Caco-2 (cell line): ENCODE measurements at regions not wholly inside any gene's neighbourhood (a gene's known extent, or its start where the extent isn't known, plus 50 kb on each side); places are given as distances from the start of the nearest gene placed in this dataset.
A peak's percentile ranks its signal among the peaks of the same experiment; 100 is the strongest.

Experiments used
- BruUV-seq: library from RNA; stranded (reverse); fragments of 400-500 nt; replicated peaks from 2 replicates; lab custom pipeline; 2021; lab: Mats Ljungman, UMichigan
- CTCF ChIA-PET: fragments of 300-600 bp; sonication (Branson Sonifier 250); formaldehyde crosslinking; loops from one replicate; lab custom pipeline; 2022; ENCODE audit warnings: antibody characterized with exemption; lab: Charles Lee
- POLR2A ChIA-PET: fragments of 300-600 bp; sonication (Branson Sonifier 250); formaldehyde crosslinking; loops from one replicate; lab custom pipeline; 2022; ENCODE audit warnings: antibody characterized with exemption; lab: Charles Lee
- DNase-seq, 2 experiments: peaks; one replicate each; pipeline versions ENCODE4 v3.0.0 to v3.0.0-alpha.2; 2020 to 2022
- H3K27me3 ChIP-seq: replicated peaks from 2 replicates; pipeline ENCODE4 v1.6.0; 2011; ENCODE audit warnings: low read length; ENCODE audit not compliant: control insufficient read depth, insufficient read depth
- H3K36me3 ChIP-seq: 2 replicates; pipeline ENCODE4 v1.5.1; 2011; ENCODE audit warnings: low read length; ENCODE audit not compliant: control insufficient read depth, insufficient read depth
- H3K4me1 ChIP-seq: fragments of 250-450 bp; sonication (Bioruptor Pico); 2 replicates; pipeline ENCODE4 v1.5.1; 2020; ENCODE audit warnings: mild to moderate bottlenecking
- H3K4me3 ChIP-seq: 2 replicates; pipeline ENCODE4 v1.5.1; 2011; ENCODE audit warnings: low read depth, mild to moderate bottlenecking, control low read depth, low read length
- H3K9me3 ChIP-seq: fragments of 250-450 bp; sonication (Bioruptor Pico); 2 replicates; pipeline ENCODE4 v1.5.1; 2020; ENCODE audit warnings: mild to moderate bottlenecking, moderate library complexity
- H3K27ac Mint-ChIP-seq: one replicate; pipeline ENCODE4 v1.8.0; 2022; ENCODE audit warnings: mixed read lengths; ENCODE audit not compliant: unreplicated experiment
- H3K27me3 Mint-ChIP-seq: one replicate; pipeline ENCODE4 v1.8.0; 2022; ENCODE audit warnings: mixed read lengths; ENCODE audit not compliant: insufficient read depth, unreplicated experiment
- H3K36me3 Mint-ChIP-seq: one replicate; pipeline ENCODE4 v1.8.0; 2022; ENCODE audit warnings: mild to moderate bottlenecking, mixed read lengths; ENCODE audit not compliant: insufficient read depth, unreplicated experiment
- H3K4me1 Mint-ChIP-seq: one replicate; pipeline ENCODE4 v1.8.0; 2022; ENCODE audit warnings: low read depth, mixed read lengths; ENCODE audit not compliant: unreplicated experiment
- H3K4me3 Mint-ChIP-seq: one replicate; pipeline ENCODE4 v1.8.0; 2022; ENCODE audit warnings: mild to moderate bottlenecking, moderate library complexity, mixed read lengths; ENCODE audit not compliant: unreplicated experiment
- H3K9me3 Mint-ChIP-seq: one replicate; pipeline ENCODE4 v1.8.0; 2022; ENCODE audit warnings: mixed read lengths; ENCODE audit not compliant: unreplicated experiment
- CTCF ChIP-seq, 2 experiments: fragments of 200-600 bp in 1 of 2; IDR thresholded peaks; 1 replicate in 1 of 2; 2 replicates in 1 of 2; pipeline versions ENCODE4 v1.5.1 to v1.8.0; 2011 to 2022; ENCODE audit warnings: antibody characterized with exemption in 1 of 2, control low read depth in 1 of 2, inconsistent platforms in 1 of 2, low read depth in 1 of 2, low read length in 1 of 2, mild to moderate bottlenecking in 1 of 2, moderate library complexity in 1 of 2; ENCODE audit not compliant: insufficient read depth in 1 of 2, severe bottlenecking in 1 of 2, unreplicated experiment in 1 of 2
- intact Hi-C: fragments of 100-400 bp; cut with micrococcal nuclease; formaldehyde crosslinking; loops from one replicate; pipeline ENCODE4 v1.10.0; 2022; ENCODE audit not compliant: unreplicated experiment

- H3K36me3 ChIP-seq = no peaks in the 10 kb centered on the region
- Mint-ChIP-seq H3K9me3 (no peaks in the 10 kb centered on the region), H3K27ac (no peak overlapping the region), H3K4me1 (peaks cover 24% of the 10 kb centered on the region), H3K4me3 (no peak overlapping the region), H3K36me3 (no peaks in the 10 kb centered on the region), H3K27me3 (no peaks in the 10 kb centered on the region)
- no peak for DNase-seq
- TF ChIP-seq CTCF (IDR thresholded peaks at IDR 0.05; ENCODE audit: insufficient read depth in 1 of 2, low read depth in 1 of 2, low read length in 1 of 2, severe bottlenecking in 1 of 2, unreplicated experiment in 1 of 2) = no peak
- CTCF ChIA-PET = no interaction called here
- no peak overlapping the region for H3K4me3 ChIP-seq
- no peaks in the 10 kb centered on the region for H3K27me3 ChIP-seq
- H3K4me1 ChIP-seq = peaks cover 43% of the 10 kb centered on the region
- no TSS peak for BruUV-seq
- POLR2A ChIA-PET = no interaction called here
- H3K9me3 ChIP-seq = no peaks in the 10 kb centered on the region
- intact Hi-C loops = no loop called here
Observed at GRCh38 chr7:46150721-46151120, 229.6 kb upstream of the IGFBP3 start.

GRCh38 chr7:46150202-46150601 lies 229.1 kb upstream of the IGFBP3 start:
- intact Hi-C loops = no loop called here
- no peak overlapping the region for H3K4me3 Mint-ChIP-seq
- H3K36me3 Mint-ChIP-seq = no peaks in the 10 kb centered on the region
- CTCF ChIA-PET = no interaction called here
- Histone ChIP-seq H3K4me3 (no peak overlapping the region), H3K36me3 (no peaks in the 10 kb centered on the region), H3K4me1 (peaks cover 41% of the 10 kb centered on the region), H3K27me3 (no peaks in the 10 kb centered on the region), H3K9me3 (no peaks in the 10 kb centered on the region)
- BruUV-seq = no TSS peak
- peaks cover 29% of the 10 kb centered on the region for H3K4me1 Mint-ChIP-seq
- POLR2A ChIA-PET = no interaction called here
- no peak overlapping the region for H3K27ac Mint-ChIP-seq
- no peaks in the 10 kb centered on the region for H3K9me3 Mint-ChIP-seq
- no peak for TF ChIP-seq CTCF (IDR thresholded peaks at IDR 0.05; ENCODE audit: insufficient read depth in 1 of 2, low read depth in 1 of 2, low read length in 1 of 2, severe bottlenecking in 1 of 2, unreplicated experiment in 1 of 2)
- H3K27me3 Mint-ChIP-seq = no peaks in the 10 kb centered on the region
- DNase-seq = peak in 1 of 2 experiments; percentile 24

- DNase-seq = no peak
- Mint-ChIP-seq H3K27ac (no peak overlapping the region), H3K9me3 (no peaks in the 10 kb centered on the region), H3K36me3 (no peaks in the 10 kb centered on the region), H3K4me1 (peaks cover 39% of the 10 kb centered on the region), H3K27me3 (no peaks in the 10 kb centered on the region), H3K4me3 (no peak overlapping the region)
- CTCF ChIA-PET = no interaction called here
- no peak overlapping the region for H3K4me3 ChIP-seq
- no peak for TF ChIP-seq CTCF (IDR thresholded peaks at IDR 0.05; ENCODE audit: insufficient read depth in 1 of 2, low read depth in 1 of 2, low read length in 1 of 2, severe bottlenecking in 1 of 2, unreplicated experiment in 1 of 2)
- intact Hi-C loops = loop anchor here (10.0 kb wide), 1 partner anchor 123 kb away; no protein-coding TSS in a partner anchor
- POLR2A ChIA-PET = no interaction called here
- no TSS peak for BruUV-seq
- H3K36me3 ChIP-seq = no peaks in the 10 kb centered on the region
- H3K9me3 ChIP-seq = no peaks in the 10 kb centered on the region
- H3K27me3 ChIP-seq = no peaks in the 10 kb centered on the region
- H3K4me1 ChIP-seq = peaks cover 39% of the 10 kb centered on the region
Observed at GRCh38 chr7:46147871-46148270, 226.8 kb upstream of the IGFBP3 start.
